ENCODE measurements at regions not wholly inside any gene's neighbourhood (a gene's known extent, or its start where the extent isn't known, plus 50 kb on each side); places are given as distances from the start of the nearest gene placed in this dataset.
"Not testable (repeated sequence)": the region's sequence is repeated elsewhere in the genome, so short reads cannot be mapped to it uniquely, and the experiment has no call there.

DNA sequence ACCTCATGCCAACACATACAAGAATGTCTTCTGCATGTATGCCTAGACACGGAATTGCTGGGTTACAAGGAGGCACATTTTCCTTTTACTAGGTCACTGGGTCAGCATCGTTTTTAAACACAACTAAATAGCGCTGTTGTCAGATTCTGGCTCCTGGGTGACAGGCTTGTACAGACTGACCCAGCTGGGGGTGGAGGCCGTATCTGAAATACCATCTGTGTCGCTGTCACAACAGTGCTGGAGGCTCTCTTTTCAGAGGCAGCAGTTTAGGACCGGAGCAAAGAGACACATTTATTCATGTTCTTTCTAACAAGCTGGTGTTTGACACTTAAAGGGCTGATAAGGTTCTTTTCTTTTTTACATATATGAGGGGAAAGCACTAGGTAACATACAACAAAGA is 403.0 kb upstream of the ASIC2 start:
- Mint-ChIP-seq H3K9me3 (peaks cover 0 to 2% (median 0%) of the 10 kb centered on the region in 8 donors), H3K27ac (no peak overlapping the region), H3K36me3 (no peaks in the 10 kb centered on the region), H3K27me3 (peaks cover 0 to 9% of the 10 kb centered on the region in 2 donors), H3K4me1 (no peaks in the 10 kb centered on the region), H3K4me3 (no peak overlapping the region)
- intact Hi-C loops (cut with micrococcal nuclease) = no loop called here
- Histone ChIP-seq H3K27me3 (ENCODE audit: insufficient read depth, low read length) (no peaks in the 10 kb centered on the region), H3K36me3 (ENCODE audit: insufficient read depth, low read length) (no peaks in the 10 kb centered on the region), H3K4me3 (ENCODE audit: low read length in 2 of 2) (no peak overlapping the region), H3K9me3 (ENCODE audit: control insufficient read depth in 1 of 2, low read length in 2 of 2) (no peaks in the 10 kb centered on the region), H3K4me1 (ENCODE audit: insufficient read depth, low read length) (no peaks in the 10 kb centered on the region), H3K27ac (ENCODE audit: low read depth, low read length) (no peak overlapping the region)
- ChIA-PET CTCF (ENCODE audit: partially characterized antibody) (interaction anchor here (1.6 kb wide), 1 partner anchor 10 kb away, joined by 3 read pairs; no protein-coding TSS in a partner anchor), POLR2A (ENCODE audit: partially characterized antibody) (no interaction called here)
- no peak for DNase-seq

DNA sequence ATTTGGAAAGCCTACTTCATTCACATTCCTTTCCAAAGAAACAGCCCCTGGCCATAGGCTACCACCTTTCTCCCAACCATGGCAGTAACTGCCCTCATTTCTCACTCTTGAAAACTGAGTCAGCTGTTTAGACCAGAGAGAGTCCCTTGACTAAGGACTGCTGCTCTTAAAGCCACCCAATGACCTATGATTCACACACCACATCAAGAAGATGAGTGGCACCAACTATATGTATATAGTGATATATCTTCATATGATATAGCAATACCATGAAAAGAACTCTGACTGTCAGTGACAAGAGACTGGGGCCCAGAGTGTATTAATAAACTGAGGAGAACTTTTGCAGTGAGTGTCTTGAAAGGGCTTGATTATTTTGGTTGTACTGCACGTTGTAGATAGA is 404.5 kb upstream of the ASIC2 start:
- Mint-ChIP-seq H3K9me3 (peaks cover 0 to 2% (median 0%) of the 10 kb centered on the region in 8 donors), H3K4me1 (no peaks in the 10 kb centered on the region), H3K4me3 (no peak overlapping the region), H3K27ac (no peak overlapping the region), H3K36me3 (no peaks in the 10 kb centered on the region), H3K27me3 (peaks cover 0 to 9% of the 10 kb centered on the region in 2 donors)
- no peaks in the 10 kb centered on the region for H3K4me1 ChIP-seq (ENCODE audit: insufficient read depth, low read length)
- no peaks in the 10 kb centered on the region for H3K36me3 ChIP-seq (ENCODE audit: insufficient read depth, low read length)
- no peak overlapping the region for H3K4me3 ChIP-seq (ENCODE audit: low read length in 2 of 2)
- H3K27me3 ChIP-seq (ENCODE audit: insufficient read depth, low read length) = no peaks in the 10 kb centered on the region
- no peak for DNase-seq
- H3K9me3 ChIP-seq (ENCODE audit: control insufficient read depth in 1 of 2, low read length in 2 of 2) = no peaks in the 10 kb centered on the region
- ChIA-PET CTCF (ENCODE audit: partially characterized antibody) (no interaction called here), POLR2A (ENCODE audit: partially characterized antibody) (no interaction called here)
- intact Hi-C loops (cut with micrococcal nuclease) = no loop called here
- H3K27ac ChIP-seq (ENCODE audit: low read depth, low read length) = no peak overlapping the region

DNA sequence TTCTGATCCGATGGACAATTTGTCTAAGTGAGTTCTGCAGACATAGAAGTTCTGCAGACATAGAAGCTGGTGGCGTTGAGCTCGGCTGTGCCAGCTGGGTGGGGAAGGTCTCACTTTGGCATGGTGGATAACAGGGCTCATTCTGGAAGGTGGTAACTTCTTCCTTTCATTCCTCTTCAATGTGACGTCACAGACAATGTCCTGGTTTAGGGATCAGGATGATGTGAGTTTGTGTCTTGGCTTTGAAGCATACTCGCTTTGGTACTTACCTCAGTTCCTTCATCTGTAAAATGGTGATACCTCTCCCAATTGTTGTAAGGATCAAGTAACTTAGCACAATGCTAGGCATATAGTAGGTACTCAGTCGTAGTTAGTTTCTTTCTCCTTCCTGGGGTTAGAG is 408.8 kb upstream of the ASIC2 start:
- Histone ChIP-seq H3K27ac (ENCODE audit: low read depth, low read length) (no peak overlapping the region), H3K4me1 (ENCODE audit: insufficient read depth, low read length) (no peaks in the 10 kb centered on the region), H3K36me3 (ENCODE audit: insufficient read depth, low read length) (no peaks in the 10 kb centered on the region), H3K27me3 (ENCODE audit: insufficient read depth, low read length) (no peaks in the 10 kb centered on the region), H3K4me3 (ENCODE audit: low read length in 2 of 2) (no peak overlapping the region), H3K9me3 (ENCODE audit: control insufficient read depth in 1 of 2, low read length in 2 of 2) (no peaks in the 10 kb centered on the region)
- Mint-ChIP-seq H3K36me3 (no peaks in the 10 kb centered on the region), H3K27me3 (peaks cover 4 to 5% of the 10 kb centered on the region in 2 donors), H3K4me1 (no peaks in the 10 kb centered on the region), H3K4me3 (no peak overlapping the region), H3K9me3 (peaks cover 0 to 4% (median 0%) of the 10 kb centered on the region in 8 donors), H3K27ac (no peak overlapping the region)
- no peak for DNase-seq
- intact Hi-C loops (cut with micrococcal nuclease) = no loop called here
- ChIA-PET CTCF (ENCODE audit: partially characterized antibody) (no interaction called here), POLR2A (ENCODE audit: partially characterized antibody) (no interaction called here)

DNA sequence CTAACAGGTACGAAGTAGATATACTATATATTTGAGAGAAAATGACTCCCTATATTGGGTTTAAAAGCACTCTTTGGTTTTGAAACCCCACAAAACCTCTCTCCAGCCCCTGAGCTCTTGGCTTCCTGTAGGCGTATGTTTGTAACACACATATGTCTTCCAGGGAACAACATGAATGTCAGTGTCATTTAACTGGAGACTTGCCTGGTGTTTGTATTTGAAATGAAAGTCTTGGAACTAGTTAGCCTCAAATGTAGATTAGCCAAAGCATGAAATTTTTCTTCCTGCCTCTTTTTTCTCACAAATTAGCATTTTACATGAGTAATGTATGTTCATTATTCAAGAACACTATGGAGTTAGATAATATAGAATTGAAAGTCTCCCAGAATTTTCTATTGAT is 411.8 kb upstream of the ASIC2 start:
- Mint-ChIP-seq H3K36me3 (no peaks in the 10 kb centered on the region), H3K9me3 (peaks cover 0 to 6% (median 2%) of the 10 kb centered on the region in 8 donors), H3K27me3 (peaks cover 6% of the 10 kb centered on the region in 2 donors), H3K27ac (no peak overlapping the region), H3K4me3 (no peak overlapping the region), H3K4me1 (no peaks in the 10 kb centered on the region)
- Histone ChIP-seq H3K4me3 (ENCODE audit: low read length in 2 of 2) (no peak overlapping the region), H3K9me3 (ENCODE audit: control insufficient read depth in 1 of 2, low read length in 2 of 2) (no peaks in the 10 kb centered on the region), H3K27me3 (ENCODE audit: insufficient read depth, low read length) (no peaks in the 10 kb centered on the region), H3K27ac (ENCODE audit: low read depth, low read length) (no peak overlapping the region), H3K4me1 (ENCODE audit: insufficient read depth, low read length) (no peaks in the 10 kb centered on the region), H3K36me3 (ENCODE audit: insufficient read depth, low read length) (no peaks in the 10 kb centered on the region)
- ChIA-PET CTCF (ENCODE audit: partially characterized antibody) (no interaction called here), POLR2A (ENCODE audit: partially characterized antibody) (no interaction called here)
- no peak for DNase-seq
- intact Hi-C loops (cut with micrococcal nuclease) = no loop called here

DNA sequence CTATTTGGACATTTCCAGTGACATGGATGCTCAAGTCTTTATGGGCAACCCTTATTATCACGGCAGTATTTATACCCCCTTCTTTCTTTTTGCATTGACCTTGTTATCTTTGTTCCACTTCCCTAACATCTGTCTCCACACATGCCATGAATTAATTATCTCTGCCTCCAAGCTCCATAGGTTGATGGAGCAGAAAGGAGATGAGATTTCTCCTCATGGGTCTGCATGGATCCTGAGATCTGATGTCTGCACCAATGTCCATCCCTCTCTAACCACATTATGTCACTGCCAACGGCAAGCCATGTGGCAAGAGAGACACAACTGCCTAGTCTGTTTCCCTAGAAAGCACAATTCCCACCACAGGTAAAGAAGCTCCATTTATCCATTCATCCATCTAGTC is 416.8 kb upstream of the ASIC2 start:
- H3K4me1 Mint-ChIP-seq = no peaks in the 10 kb centered on the region
- H3K4me3 Mint-ChIP-seq = no peak overlapping the region
- no peak overlapping the region for H3K4me3 ChIP-seq (ENCODE audit: low read length in 2 of 2)
- intact Hi-C loops (cut with micrococcal nuclease) = no loop called here
- peaks cover 0 to 6% (median 2%) of the 10 kb centered on the region in 8 donors for H3K9me3 Mint-ChIP-seq
- no peaks in the 10 kb centered on the region for H3K27me3 ChIP-seq (ENCODE audit: insufficient read depth, low read length)
- H3K4me1 ChIP-seq (ENCODE audit: insufficient read depth, low read length) = no peaks in the 10 kb centered on the region
- no peaks in the 10 kb centered on the region for H3K36me3 Mint-ChIP-seq
- no peaks in the 10 kb centered on the region for H3K9me3 ChIP-seq (ENCODE audit: control insufficient read depth in 1 of 2, low read length in 2 of 2)
- ChIA-PET POLR2A (ENCODE audit: partially characterized antibody) (no interaction called here), CTCF (ENCODE audit: partially characterized antibody) (no interaction called here)
- DNase-seq = no peak
- H3K27me3 Mint-ChIP-seq = peaks cover 9% of the 10 kb centered on the region in 2 donors
- H3K27ac ChIP-seq (ENCODE audit: low read depth, low read length) = no peak overlapping the region
- H3K27ac Mint-ChIP-seq = no peak overlapping the region
- H3K36me3 ChIP-seq (ENCODE audit: insufficient read depth, low read length) = no peaks in the 10 kb centered on the region

DNA sequence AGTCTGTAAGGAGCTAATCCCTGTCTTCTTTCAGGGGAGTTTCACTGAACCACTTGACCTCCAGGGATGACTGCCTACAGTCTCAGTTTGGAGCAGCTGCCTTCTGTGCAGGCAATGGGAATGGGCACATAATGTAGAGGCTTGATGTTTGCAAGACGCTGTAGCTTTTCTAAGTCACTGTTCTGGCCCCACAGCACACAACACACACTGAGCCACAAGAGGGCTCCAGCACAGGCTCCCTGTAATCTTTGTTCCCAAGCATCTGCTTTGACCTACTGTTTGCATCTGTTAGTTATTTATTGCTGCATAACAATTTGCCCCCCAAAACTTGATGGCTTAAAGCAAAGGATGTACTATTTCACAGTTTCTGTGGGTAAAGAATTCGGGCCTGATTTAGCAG is 419.0 kb upstream of the ASIC2 start:
- no peaks in the 10 kb centered on the region for H3K27me3 ChIP-seq (ENCODE audit: insufficient read depth, low read length)
- no peaks in the 10 kb centered on the region for H3K36me3 Mint-ChIP-seq
- intact Hi-C loops (cut with micrococcal nuclease) = no loop called here
- no peak overlapping the region for H3K27ac Mint-ChIP-seq
- no peak overlapping the region for H3K4me3 Mint-ChIP-seq
- no peak overlapping the region for H3K4me3 ChIP-seq (ENCODE audit: low read length in 2 of 2)
- no peaks in the 10 kb centered on the region for H3K36me3 ChIP-seq (ENCODE audit: insufficient read depth, low read length)
- ChIA-PET POLR2A (ENCODE audit: partially characterized antibody) (no interaction called here), CTCF (ENCODE audit: partially characterized antibody) (interaction anchor here (1.3 kb wide), 1 partner anchor 39 kb away, joined by 4 read pairs; no protein-coding TSS in a partner anchor)
- no peak for DNase-seq
- peaks cover 0 to 4% (median under 1%) of the 10 kb centered on the region in 8 donors for H3K9me3 Mint-ChIP-seq
- no peak overlapping the region for H3K27ac ChIP-seq (ENCODE audit: low read depth, low read length)
- H3K4me1 Mint-ChIP-seq = no peaks in the 10 kb centered on the region
- peaks cover 9 to 10% of the 10 kb centered on the region in 2 donors for H3K27me3 Mint-ChIP-seq
- H3K4me1 ChIP-seq (ENCODE audit: insufficient read depth, low read length) = no peaks in the 10 kb centered on the region
- no peaks in the 10 kb centered on the region for H3K9me3 ChIP-seq (ENCODE audit: control insufficient read depth in 1 of 2, low read length in 2 of 2)

DNA sequence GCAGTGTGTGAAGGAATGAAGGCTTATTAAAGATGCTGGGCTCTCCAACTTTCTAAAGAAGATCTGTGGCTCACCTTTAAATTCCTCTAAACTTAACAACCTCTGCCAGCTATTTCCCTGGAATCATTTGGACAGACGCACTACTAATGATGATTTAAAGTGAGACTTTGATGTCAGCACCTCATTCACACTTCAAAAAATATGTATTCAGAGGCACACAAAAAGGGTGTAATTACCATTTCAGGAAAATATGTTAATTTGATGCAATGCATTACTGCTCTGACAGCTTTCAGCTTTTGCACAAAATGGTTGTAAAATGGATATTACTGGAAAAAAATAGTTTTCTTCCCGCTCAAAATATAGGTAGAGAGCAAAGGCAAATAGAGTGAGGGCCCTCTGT is 423.9 kb upstream of the ASIC2 start:
- ChIA-PET CTCF (ENCODE audit: partially characterized antibody) (interaction anchor here (1.7 kb wide), 1 partner anchor 10 kb away, joined by 6 read pairs; no protein-coding TSS in a partner anchor), POLR2A (ENCODE audit: partially characterized antibody) (no interaction called here)
- no peaks in the 10 kb centered on the region for H3K36me3 ChIP-seq (ENCODE audit: insufficient read depth, low read length)
- intact Hi-C loops (cut with micrococcal nuclease) = no loop called here
- H3K27ac ChIP-seq (ENCODE audit: low read depth, low read length) = no peak overlapping the region
- no peaks in the 10 kb centered on the region for H3K9me3 ChIP-seq (ENCODE audit: control insufficient read depth in 1 of 2, low read length in 2 of 2)
- peaks cover 4 to 6% of the 10 kb centered on the region in 2 donors for H3K27me3 Mint-ChIP-seq
- H3K27me3 ChIP-seq (ENCODE audit: insufficient read depth, low read length) = no peaks in the 10 kb centered on the region
- no peak overlapping the region for H3K4me3 ChIP-seq (ENCODE audit: low read length in 2 of 2)
- DNase-seq = no peak
- H3K4me1 Mint-ChIP-seq = no peaks in the 10 kb centered on the region
- H3K27ac Mint-ChIP-seq = no peak overlapping the region
- no peaks in the 10 kb centered on the region for H3K36me3 Mint-ChIP-seq
- H3K4me3 Mint-ChIP-seq = no peak overlapping the region
- no peaks in the 10 kb centered on the region for H3K9me3 Mint-ChIP-seq
- no peaks in the 10 kb centered on the region for H3K4me1 ChIP-seq (ENCODE audit: insufficient read depth, low read length)

DNA sequence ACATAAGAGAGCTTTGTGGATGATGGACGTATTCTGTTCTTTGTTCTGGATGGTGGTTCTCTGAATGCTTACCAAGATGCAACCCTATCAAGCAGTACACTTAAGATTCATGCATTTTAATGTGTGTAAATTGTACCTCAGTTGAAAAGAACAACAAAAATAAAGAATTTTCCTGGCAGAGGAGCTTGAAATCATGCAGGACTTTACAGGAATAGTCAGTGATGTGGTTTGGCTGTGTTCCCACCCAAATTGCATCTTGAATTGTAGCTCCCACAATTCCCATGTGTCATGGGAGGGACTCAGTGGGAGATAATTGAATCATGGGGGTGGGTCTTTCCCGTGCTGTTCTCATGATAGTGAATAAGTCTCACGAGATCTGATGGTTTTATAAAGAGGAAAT is 430.6 kb upstream of the ASIC2 start:
- H3K9me3 ChIP-seq (ENCODE audit: control insufficient read depth in 1 of 2, low read length in 2 of 2); H3K27me3 ChIP-seq (ENCODE audit: insufficient read depth, low read length); H3K4me3 ChIP-seq (ENCODE audit: low read length in 2 of 2); H3K36me3 Mint-ChIP-seq; H3K27ac ChIP-seq (ENCODE audit: low read depth, low read length); H3K4me1 Mint-ChIP-seq; H3K36me3 ChIP-seq (ENCODE audit: insufficient read depth, low read length); H3K27ac Mint-ChIP-seq; DNase-seq; intact Hi-C loops (cut with micrococcal nuclease); H3K4me1 ChIP-seq (ENCODE audit: insufficient read depth, low read length); POLR2A ChIA-PET (ENCODE audit: partially characterized antibody); H3K4me3 Mint-ChIP-seq; H3K9me3 Mint-ChIP-seq: not testable (repeated sequence)
- CTCF ChIA-PET (ENCODE audit: partially characterized antibody) = interaction anchor here (2.4 kb wide), 1 partner anchor 56 kb away, joined by 5 read pairs; no protein-coding TSS in a partner anchor
- peaks cover 6 to 15% of the 10 kb centered on the region in 2 donors for H3K27me3 Mint-ChIP-seq

Data from CD4-positive, alpha-beta memory T cell (primary cell).